ENCODE measurements at regions not wholly inside any gene's neighbourhood (a gene's known extent, or its start where the extent isn't known, plus 50 kb on each side); places are given as distances from the start of the nearest gene placed in this dataset.

DNA sequence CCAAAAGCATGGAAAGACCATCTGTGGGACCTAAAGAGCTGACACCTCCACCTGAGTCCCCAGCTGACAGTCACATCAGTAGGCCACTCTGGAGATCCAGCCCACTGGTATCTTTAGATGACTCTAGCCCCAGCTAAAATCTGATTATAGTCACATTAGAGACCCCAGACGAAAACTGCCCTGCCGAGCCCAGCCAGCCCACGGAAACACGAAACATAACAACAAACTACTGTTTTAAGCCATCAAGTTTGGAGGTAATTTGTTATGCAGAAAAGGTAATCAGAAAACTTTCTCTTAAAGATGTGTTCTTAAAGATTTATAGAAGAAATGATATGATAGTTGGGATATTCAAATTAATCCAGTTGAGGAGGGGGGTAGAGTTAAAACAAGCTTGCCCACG, 175.7 kb downstream of the DHX15 start:
- no peaks in the 10 kb centered on the region for H3K4me1 Mint-ChIP-seq
- peaks cover 0 to 3% (median 2%) of the 10 kb centered on the region in 3 donors for H3K27me3 Mint-ChIP-seq (ENCODE audit: low read depth in 3 of 3)
- no peak overlapping the region for H3K27ac Mint-ChIP-seq
- H3K9me3 Mint-ChIP-seq = peaks cover 0 to 2% (median 0%) of the 10 kb centered on the region in 6 donors
- no peak for DNase-seq
- no peak overlapping the region for H3K4me3 Mint-ChIP-seq
- no peaks in the 10 kb centered on the region for H3K36me3 Mint-ChIP-seq

DNA sequence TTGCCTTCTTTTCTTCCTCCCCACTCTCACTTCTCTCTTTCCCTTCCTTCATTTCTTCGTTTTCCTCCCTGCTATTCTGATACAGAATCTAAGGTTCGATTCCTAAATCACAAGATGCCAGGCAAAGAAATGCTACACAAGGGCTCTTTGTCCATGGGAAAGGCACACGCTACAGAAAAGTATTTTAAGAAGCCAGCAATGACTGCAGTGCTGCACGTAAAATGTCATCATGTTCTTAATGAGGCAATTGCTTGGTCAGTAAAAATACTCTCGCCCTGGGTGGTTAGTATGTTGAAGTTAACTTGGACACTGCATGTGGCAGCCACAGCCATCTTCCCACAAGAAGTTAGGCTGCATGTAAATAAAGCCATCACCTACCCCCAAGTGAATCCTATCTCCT, 178.4 kb downstream of the DHX15 start:
- H3K4me1 Mint-ChIP-seq = no peaks in the 10 kb centered on the region
- no peaks in the 10 kb centered on the region for H3K27me3 Mint-ChIP-seq (ENCODE audit: low read depth in 3 of 3)
- no peaks in the 10 kb centered on the region for H3K36me3 Mint-ChIP-seq
- H3K4me3 Mint-ChIP-seq = no peak overlapping the region
- no peaks in the 10 kb centered on the region for H3K9me3 Mint-ChIP-seq
- no peak for DNase-seq
- no peak overlapping the region for H3K27ac Mint-ChIP-seq

DNA sequence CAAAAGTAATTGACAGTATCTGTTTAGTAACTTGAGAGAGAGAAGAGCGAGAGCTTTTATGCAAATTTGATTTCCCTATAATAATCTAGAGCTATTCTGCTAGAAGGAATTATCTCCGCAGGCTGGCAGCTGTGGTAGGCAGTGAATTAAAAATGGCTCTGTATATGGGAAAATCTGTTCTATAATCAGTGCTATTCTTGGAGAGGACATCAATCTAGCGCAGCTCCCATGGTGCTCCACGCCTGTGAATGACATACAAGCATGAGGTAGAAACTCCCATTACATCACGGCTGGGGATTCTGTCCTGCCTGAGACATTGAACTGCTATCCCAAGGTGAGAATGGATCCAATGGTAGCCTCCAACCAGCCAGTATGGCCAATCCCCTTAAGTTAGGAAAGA, 179.0 kb downstream of the DHX15 start:
- Mint-ChIP-seq H3K27ac (no peak overlapping the region), H3K36me3 (no peaks in the 10 kb centered on the region), H3K27me3 (ENCODE audit: low read depth in 3 of 3) (no peaks in the 10 kb centered on the region), H3K4me1 (no peaks in the 10 kb centered on the region), H3K9me3 (no peaks in the 10 kb centered on the region), H3K4me3 (no peak overlapping the region)
- DNase-seq = no peak

DNA sequence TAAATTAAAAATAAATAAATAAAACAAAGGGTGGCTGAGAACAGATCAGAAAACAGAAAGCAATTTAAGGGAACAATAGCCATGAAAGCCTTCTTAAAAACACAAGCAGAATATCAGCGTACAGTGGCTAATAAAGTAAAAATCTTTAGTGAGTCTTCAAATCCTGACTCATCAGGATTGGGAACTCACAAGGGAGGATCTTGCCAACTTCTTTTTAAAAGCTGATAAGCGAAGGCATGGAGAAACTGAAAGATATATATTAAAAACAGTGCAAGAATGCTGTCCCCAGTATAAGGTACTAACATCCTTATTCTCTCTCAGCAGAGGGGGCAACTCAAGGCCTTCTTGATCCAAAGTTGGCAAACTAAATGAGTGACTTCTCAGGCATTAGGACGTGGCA, 180.1 kb downstream of the DHX15 start:
- Mint-ChIP-seq H3K4me3 (no peak overlapping the region), H3K4me1 (no peaks in the 10 kb centered on the region), H3K36me3 (no peaks in the 10 kb centered on the region), H3K27me3 (ENCODE audit: low read depth in 3 of 3) (no peaks in the 10 kb centered on the region), H3K27ac (no peak overlapping the region), H3K9me3 (peaks cover 0 to 2% (median 0%) of the 10 kb centered on the region in 6 donors)
- DNase-seq = no peak

DNA sequence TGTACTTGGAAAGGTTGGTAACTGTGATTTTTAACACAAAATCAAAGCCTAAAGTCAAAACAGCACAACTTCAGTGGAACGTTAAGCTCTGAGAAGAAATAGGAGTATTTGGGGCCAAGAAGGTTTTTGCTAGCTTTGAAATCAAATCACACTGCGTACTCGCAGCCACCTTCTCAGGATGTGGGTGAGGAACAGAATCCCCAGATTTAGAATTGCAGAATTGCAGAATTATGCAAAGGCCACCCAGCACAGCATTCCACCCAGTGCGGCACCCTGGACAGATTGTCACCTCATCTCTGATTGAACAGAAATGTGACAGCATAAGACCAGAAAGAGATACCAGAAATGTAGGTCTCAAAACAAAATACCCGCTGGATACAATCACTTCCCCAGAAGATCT, 181.1 kb downstream of the DHX15 start:
- H3K27ac Mint-ChIP-seq = no peak overlapping the region
- no peaks in the 10 kb centered on the region for H3K36me3 Mint-ChIP-seq
- no peak for DNase-seq
- H3K9me3 Mint-ChIP-seq = peaks cover 0 to 2% (median 0%) of the 10 kb centered on the region in 6 donors
- no peaks in the 10 kb centered on the region for H3K4me1 Mint-ChIP-seq
- H3K27me3 Mint-ChIP-seq (ENCODE audit: low read depth in 3 of 3) = peaks cover 0 to 2% (median 0%) of the 10 kb centered on the region in 3 donors
- no peak overlapping the region for H3K4me3 Mint-ChIP-seq

DNA sequence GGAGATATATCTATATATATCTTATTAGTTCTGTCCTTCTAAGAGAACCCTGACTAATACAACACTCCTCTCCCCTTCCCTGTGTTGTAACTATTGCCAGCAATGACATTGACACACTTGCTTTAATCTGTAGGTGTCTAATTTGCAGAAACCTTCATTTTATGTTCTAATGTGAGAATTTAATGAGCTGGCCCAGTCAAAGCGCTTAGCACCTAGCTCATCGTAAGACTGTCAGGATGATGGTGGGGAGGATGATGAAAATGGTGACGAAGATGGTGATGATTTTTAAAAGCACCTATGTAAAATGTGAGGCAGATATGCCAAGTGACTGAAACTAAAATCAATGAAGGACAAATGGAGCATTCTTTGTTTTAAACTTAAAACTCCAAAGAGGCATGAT, 183.8 kb downstream of the DHX15 start:
- peaks cover 0 to 4% (median 0%) of the 10 kb centered on the region in 3 donors for H3K27me3 Mint-ChIP-seq (ENCODE audit: low read depth in 3 of 3)

DNA sequence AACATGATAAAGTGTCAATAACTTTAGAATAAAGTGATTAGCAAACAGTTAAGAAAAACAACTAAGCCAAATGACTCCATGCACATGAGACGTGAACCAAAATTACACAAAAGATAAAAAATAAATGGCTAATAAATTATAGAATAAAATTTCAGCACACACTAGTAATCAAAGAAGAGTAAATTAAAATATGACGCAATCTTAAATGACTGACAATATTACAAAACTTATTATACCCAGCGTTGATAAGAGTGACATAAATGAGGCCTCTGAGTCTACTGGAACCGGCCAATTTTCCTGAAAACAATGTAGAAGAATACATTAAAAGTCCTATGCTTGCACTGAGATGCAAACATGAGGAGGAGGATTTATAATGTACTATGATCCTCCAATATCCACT, 187.4 kb downstream of the DHX15 start:
- no peaks in the 10 kb centered on the region for H3K36me3 Mint-ChIP-seq
- peaks cover 0 to 4% (median 0%) of the 10 kb centered on the region in 3 donors for H3K27me3 Mint-ChIP-seq (ENCODE audit: low read depth in 3 of 3)
- no peaks in the 10 kb centered on the region for H3K4me1 Mint-ChIP-seq
- no peak overlapping the region for H3K27ac Mint-ChIP-seq
- H3K9me3 Mint-ChIP-seq = peaks cover 0 to 8% (median 0%) of the 10 kb centered on the region in 6 donors
- no peak for DNase-seq
- no peak overlapping the region for H3K4me3 Mint-ChIP-seq

More for the DNA sequence above, 183.8 kb downstream of the DHX15 start:
- Mint-ChIP-seq H3K36me3 (no peaks in the 10 kb centered on the region), H3K9me3 (peaks cover 0 to 2% (median 0%) of the 10 kb centered on the region in 6 donors), H3K4me3 (no peak overlapping the region), H3K27ac (no peak overlapping the region), H3K4me1 (no peaks in the 10 kb centered on the region)
- no peak for DNase-seq

DNA sequence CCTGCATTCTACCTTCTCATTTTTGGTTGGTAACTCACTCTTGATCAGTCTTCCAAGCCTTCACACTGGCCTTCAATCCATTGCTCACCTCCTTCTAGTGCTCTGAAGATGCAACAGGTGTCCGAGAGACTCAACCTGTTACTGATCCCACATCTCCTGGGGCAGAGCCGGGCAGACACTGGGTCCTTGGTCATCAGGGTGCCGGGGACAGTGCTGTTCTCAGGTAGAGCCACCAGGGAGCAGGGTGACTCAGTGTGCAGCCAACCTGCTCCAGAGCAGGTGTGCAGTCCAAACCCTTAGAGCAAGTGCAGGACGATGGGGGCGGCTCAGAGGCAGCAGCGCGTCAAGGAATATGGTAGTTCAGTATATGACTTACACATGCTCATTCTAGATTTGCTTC, 188.4 kb downstream of the DHX15 start:
- Mint-ChIP-seq H3K36me3 (no peaks in the 10 kb centered on the region), H3K27ac (no peak overlapping the region), H3K27me3 (ENCODE audit: low read depth in 3 of 3) (peaks cover 0 to 4% (median 0%) of the 10 kb centered on the region in 3 donors), H3K4me1 (no peaks in the 10 kb centered on the region), H3K9me3 (peaks cover 0 to 8% (median 0%) of the 10 kb centered on the region in 6 donors), H3K4me3 (no peak overlapping the region)
- DNase-seq = no peak

DNA sequence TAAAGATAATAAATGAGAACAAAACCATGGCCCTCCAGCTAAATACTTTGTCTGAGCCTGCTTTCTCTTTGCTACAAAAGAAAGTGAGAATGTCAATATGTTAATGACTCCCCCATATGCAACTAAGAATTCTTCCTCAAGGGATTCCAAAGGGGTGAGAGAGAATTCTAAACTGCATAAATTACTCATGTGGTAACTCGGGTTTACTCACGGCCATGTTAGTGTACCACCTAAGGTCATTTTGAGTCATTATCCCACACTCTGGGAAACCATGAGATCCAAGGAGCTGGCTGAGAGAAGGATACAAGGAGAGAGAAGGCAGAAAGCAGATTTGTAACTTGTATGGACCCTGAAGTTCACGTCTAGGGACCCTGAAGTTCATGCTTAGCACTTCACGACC, 190.3 kb downstream of the DHX15 start:
- H3K4me3 Mint-ChIP-seq = no peak overlapping the region
- DNase-seq = no peak
- no peak overlapping the region for H3K27ac Mint-ChIP-seq
- H3K9me3 Mint-ChIP-seq = peaks cover 0 to 8% (median 0%) of the 10 kb centered on the region in 6 donors
- H3K4me1 Mint-ChIP-seq = no peaks in the 10 kb centered on the region
- H3K27me3 Mint-ChIP-seq (ENCODE audit: low read depth in 3 of 3) = peaks cover 0 to 3% (median 0%) of the 10 kb centered on the region in 3 donors
- H3K36me3 Mint-ChIP-seq = no peaks in the 10 kb centered on the region

DNA sequence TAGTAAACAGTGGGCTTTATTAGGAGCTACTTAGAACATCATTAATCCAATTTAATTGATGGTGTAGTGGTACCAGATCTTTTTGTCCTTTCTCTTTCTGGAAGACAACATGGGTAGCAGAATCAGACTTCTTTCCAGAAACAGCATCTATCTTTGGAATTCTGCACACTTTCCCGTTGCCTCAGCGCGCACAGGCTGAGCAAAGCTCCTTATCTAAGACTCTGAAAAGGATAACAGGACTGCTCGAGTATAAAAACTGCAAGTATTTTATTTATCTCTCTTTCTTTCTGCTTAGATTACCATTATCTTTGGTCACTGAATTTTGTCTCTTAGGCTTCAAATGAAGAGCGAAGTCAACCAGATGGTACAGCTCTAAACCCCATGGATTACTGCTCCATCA, 191.7 kb downstream of the DHX15 start:
- H3K27me3 Mint-ChIP-seq (ENCODE audit: low read depth in 3 of 3) = peaks cover 0 to 2% (median 0%) of the 10 kb centered on the region in 3 donors
- H3K9me3 Mint-ChIP-seq = peaks cover 0 to 6% (median 1%) of the 10 kb centered on the region in 6 donors
- H3K36me3 Mint-ChIP-seq = no peaks in the 10 kb centered on the region
- H3K4me1 Mint-ChIP-seq = no peaks in the 10 kb centered on the region
- H3K27ac Mint-ChIP-seq = no peak overlapping the region
- no peak overlapping the region for H3K4me3 Mint-ChIP-seq
- DNase-seq = no peak

DNA sequence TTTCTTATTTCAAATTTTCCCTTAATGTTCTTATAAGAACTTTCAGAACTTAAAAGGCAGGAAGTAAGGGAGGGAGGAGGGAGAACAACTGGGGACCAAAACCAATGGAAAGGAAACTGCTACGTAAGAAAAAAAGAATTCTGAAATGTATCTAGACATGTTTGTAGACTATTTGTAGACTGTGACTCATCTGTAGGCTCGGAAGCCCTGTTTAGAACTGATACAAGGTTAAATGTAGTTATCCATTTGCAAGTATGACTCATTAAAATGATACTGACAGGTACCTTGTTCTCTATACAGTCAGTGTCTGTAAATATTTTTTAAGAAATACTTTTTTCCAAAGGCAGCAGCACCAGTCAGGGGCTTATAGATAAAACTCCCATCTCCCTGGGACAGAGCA, 202.0 kb downstream of the DHX15 start:
- Mint-ChIP-seq H3K36me3 (peaks cover 0 to 5% (median 0%) of the 10 kb centered on the region in 3 donors), H3K9me3 (peaks cover 2 to 20% (median 5%) of the 10 kb centered on the region in 6 donors), H3K4me3 (no peak overlapping the region), H3K27me3 (ENCODE audit: low read depth in 3 of 3) (peaks cover 3 to 13% (median 3%) of the 10 kb centered on the region in 3 donors), H3K27ac (no peak overlapping the region), H3K4me1 (no peaks in the 10 kb centered on the region)
- DNase-seq = no peak

DNA sequence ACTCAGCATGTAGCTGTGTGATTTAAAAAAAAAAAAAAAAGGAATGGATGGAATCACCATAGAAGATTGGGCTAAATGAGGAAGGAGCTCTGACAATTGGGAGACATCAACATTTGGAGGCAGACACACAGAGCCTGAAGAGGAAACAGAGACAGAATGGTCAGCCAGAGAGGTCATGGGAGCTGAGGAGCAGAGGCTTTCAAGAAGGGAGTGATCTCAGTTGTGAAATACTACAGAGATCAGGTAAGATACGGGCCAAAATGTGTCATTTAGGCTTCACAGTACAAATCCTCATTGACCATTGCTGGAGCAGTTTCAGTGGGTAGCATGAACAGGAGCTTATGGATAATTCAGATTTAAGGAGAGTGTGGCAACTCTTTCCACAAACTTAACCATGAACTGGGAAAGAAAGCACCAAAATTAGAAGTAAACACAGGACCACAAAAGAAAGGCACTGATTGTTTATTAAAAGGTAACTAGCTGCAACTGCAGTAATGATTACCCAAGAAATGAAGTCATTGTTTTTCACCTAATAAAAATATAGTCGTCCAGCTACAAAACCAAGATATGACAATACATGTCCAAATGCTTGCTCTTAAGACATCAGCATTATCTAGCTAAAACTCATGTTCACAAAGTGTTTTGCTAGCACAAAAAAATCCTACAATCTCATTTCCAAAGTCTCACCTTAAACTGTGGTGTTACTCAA, 203.2 kb downstream of the DHX15 start:
- H3K36me3 Mint-ChIP-seq = peaks cover 0 to 5% (median 0%) of the 10 kb centered on the region in 3 donors
- H3K27me3 Mint-ChIP-seq (ENCODE audit: low read depth in 3 of 3) = peaks cover 3 to 13% (median 3%) of the 10 kb centered on the region in 3 donors
- H3K4me1 Mint-ChIP-seq = no peaks in the 10 kb centered on the region
- H3K27ac Mint-ChIP-seq = no peak overlapping the region
- H3K4me3 Mint-ChIP-seq = no peak overlapping the region
- H3K9me3 Mint-ChIP-seq = peaks cover 2 to 20% (median 5%) of the 10 kb centered on the region in 6 donors
- DNase-seq = no peak

DNA sequence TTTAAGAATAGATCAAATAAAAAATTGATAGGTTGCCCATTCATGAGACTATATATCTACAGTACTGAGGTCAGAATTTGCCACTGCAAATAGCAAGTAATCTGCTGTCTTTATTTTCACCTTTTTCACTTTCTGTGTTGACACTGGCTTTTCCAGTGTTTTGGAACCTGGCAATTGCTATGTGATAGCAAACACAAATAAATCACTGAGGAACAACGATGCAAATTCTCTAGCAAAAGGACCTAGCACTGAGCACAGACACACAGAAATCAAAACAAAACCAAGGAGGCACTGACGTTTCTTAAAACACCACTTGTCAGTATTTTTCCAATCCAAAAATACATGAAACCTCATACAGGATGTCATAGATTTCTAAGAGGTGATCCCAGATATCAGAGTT, 210.7 kb downstream of the DHX15 start:
- Mint-ChIP-seq H3K27me3 (ENCODE audit: low read depth in 3 of 3) (peaks cover 0 to 2% (median 1%) of the 10 kb centered on the region in 3 donors), H3K27ac (no peak overlapping the region), H3K4me1 (no peaks in the 10 kb centered on the region), H3K9me3 (peaks cover 0 to 5% (median 0%) of the 10 kb centered on the region in 6 donors), H3K4me3 (no peak overlapping the region), H3K36me3 (no peaks in the 10 kb centered on the region)
- no peak for DNase-seq

DNA sequence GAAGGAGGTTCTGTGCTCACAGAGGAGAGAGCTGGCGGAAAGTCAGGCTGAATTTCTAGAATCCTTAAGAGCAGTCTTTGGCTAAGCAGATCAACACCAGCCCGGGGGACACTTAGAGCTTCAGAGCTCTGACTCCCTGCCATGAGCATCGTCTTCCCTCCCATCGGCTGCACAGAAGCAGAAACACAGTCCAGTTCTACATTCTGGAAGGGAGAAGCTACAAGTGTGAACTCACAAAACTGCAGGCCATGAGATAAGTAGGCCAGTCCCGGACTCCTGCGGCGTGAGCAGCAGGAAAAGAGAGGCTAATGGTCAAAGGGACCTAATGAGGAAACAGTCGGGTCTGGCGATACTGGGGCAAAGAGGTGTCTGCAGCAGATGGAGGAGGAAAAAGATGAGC, 211.5 kb downstream of the DHX15 start:
- Mint-ChIP-seq H3K4me1 (no peaks in the 10 kb centered on the region), H3K4me3 (no peak overlapping the region), H3K9me3 (peaks cover 0 to 5% (median 0%) of the 10 kb centered on the region in 6 donors), H3K27ac (no peak overlapping the region), H3K36me3 (no peaks in the 10 kb centered on the region), H3K27me3 (ENCODE audit: low read depth in 3 of 3) (peaks cover 0 to 2% (median 1%) of the 10 kb centered on the region in 3 donors)
- no peak for DNase-seq

DNA sequence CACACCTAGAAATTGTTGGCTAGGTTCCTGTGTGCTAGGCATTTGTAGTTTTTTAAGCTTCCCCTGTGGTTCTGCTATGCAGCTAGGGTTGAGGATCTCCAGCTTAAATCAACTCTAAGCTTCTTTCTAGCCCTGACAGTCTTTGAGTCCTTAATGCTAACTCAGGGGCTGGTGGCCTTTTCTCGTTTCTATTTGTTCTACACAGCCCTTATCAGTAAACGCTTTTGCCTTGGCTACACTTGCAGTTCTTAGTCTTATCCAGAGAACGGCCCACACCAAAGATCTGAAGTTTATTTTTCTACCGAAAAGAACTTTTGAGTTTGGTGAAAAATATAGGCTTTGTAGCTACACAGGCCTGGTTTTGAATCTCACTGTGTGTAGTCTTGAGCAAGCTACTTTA, 212.0 kb downstream of the DHX15 start:
- Mint-ChIP-seq H3K4me1 (no peaks in the 10 kb centered on the region), H3K27ac (no peak overlapping the region), H3K27me3 (ENCODE audit: low read depth in 3 of 3) (peaks cover 0 to 2% (median 1%) of the 10 kb centered on the region in 3 donors), H3K36me3 (no peaks in the 10 kb centered on the region), H3K9me3 (peaks cover 0 to 5% (median 0%) of the 10 kb centered on the region in 6 donors), H3K4me3 (no peak overlapping the region)
- DNase-seq = no peak
